ENCODE measurements at regions not wholly inside any gene's neighbourhood (a gene's known extent, or its start where the extent isn't known, plus 50 kb on each side); places are given as distances from the start of the nearest gene placed in this dataset.

DNA sequence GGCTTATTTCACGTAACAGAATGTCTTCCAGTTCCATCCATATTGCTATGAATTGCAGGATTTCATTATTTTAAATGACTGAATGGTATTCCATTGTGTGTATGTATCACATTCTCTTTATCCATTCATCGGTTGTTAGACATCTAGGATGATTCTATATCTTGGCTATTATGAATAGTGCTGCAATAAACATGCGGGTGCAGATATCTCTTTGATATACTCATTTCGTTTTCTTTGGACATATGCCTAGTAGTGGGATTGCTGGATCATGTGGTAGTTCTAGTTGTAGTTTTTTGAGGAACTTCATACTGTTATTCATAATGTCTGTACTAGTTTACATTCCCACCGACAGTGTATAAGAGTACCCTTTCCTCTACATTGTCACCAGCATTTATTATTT lies 460.5 kb downstream of the MAN2A1 start:
- no peak for DNase-seq

GRCh38 chr5:110159202-110159601 lies 469.5 kb downstream of the MAN2A1 start:
- no peak for DNase-seq

- DNase-seq, result no peak
Measured at GRCh38 chr5:110161162-110161561, 471.4 kb downstream of the MAN2A1 start.

DNA sequence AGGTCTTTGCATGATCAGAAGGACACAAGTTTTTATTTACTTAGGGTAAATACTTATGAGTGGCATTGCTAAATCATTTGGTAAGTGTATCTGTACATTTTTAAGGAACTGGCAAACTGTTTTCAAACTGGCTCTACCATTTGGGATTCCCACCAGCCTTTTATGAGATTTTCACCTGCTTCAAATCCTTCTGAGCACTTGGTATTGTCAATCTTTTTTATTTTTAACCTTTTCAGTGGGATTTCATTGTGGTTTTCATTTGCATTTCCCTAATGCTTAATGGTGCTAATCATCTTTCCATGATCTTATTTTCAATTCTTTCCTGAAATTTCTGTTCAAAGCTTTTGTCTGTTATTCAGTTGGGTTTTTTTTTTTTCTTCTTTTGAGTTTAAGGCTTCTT lies 475.6 kb downstream of the MAN2A1 start:
- no peak for DNase-seq

- no peak for DNase-seq
Measured at GRCh38 chr5:110167384-110167783, 477.7 kb downstream of the MAN2A1 start.

DNA sequence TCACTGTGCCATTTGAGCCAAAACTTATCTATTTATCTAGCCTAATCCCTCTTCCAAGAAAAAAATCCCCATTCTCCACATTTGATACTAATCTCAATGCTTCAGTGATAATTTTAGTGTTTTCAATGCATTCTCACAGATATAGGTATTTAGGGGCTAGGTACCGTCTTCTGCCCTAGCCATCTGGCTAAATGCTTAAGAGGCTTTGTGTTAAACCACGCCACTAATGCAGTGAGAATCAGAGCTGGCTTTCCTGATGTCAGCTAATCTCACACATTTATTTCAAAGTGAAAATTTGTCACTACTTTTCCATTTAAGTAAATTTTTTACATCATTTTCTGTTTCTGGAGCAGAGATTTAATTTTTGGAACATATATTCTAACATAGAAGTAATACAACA lies 479.7 kb downstream of the MAN2A1 start:
- DNase-seq, result no peak

- DNase-seq, result no peak
Measured at GRCh38 chr5:110177729-110178128, 488.0 kb downstream of the MAN2A1 start.

- DNase-seq, result no peak
Measured at GRCh38 chr5:110179321-110179720, 489.6 kb downstream of the MAN2A1 start.

DNA sequence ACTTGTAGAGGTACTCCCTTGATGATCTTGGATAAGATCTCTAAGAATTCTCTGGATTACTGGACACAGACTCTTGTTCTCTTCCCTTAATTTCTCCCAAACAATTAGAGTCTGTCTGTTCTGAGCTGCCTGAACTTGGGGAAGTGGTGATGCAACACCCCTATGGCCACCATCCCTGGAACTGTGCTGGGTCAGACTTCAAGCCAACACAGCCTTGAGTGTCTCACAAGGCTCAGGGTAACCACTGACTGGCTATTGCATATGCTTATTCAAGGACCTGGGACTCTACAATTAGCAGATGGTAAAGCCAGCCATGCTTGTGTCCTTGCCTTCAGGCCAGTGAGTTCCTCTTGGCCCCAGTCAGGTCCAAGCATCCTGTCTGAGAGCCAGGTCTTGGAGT lies 504.5 kb downstream of the MAN2A1 start:
- no peak for DNase-seq

- no peak for DNase-seq
Measured at GRCh38 chr5:110195288-110195687, 505.6 kb downstream of the MAN2A1 start.

- no peak for DNase-seq
Measured at GRCh38 chr5:110201791-110202190, 512.1 kb downstream of the MAN2A1 start.

DNA sequence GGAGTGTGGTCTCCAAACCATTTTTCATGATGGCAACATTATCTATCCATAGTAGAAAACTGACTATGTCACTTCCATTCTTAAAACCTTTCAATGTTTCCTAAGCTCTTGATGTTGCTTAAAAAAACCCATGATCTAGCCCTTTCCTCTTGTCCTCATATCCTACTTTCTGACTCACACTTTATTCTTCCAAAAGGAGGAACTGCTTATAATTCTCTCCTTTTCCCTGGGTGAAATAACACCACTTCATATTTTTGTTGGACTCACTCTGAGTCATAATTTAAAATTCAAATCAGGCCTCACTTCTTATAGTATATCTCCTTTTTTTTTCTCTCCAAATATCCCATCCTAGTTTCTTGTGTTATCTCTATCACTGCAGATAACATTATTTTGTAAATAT lies 513.9 kb downstream of the MAN2A1 start:
- no peak for DNase-seq

GRCh38 chr5:110209401-110209800 lies 517.1 kb downstream of the TMEM232 start:
- no peak for DNase-seq

GRCh38 chr5:110218981-110219380 lies 507.5 kb downstream of the TMEM232 start:
- no peak for DNase-seq

DNA sequence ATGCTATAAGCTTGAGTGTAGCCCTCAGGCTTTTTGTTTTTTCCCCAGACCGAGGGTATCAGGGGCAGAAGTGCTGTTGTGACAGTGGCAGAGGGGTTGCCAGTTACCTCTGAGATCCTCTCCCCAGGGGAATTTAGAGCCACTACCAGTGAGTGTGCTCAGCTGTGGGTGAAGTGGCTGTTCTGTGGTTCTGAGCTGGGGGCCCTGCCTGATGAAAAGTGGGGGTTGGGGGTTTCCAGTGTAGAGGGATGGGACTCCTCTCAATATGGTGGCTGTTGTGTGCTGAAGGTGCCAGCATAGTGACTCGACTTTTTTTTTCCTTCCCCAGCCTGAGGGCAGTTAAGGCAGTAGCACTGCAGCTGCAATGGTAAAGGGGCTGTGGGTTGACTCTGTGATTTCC lies 506.7 kb downstream of the TMEM232 start:
- no peak for DNase-seq

- no peak for DNase-seq
Measured at GRCh38 chr5:110221036-110221435, 505.4 kb downstream of the TMEM232 start.

- DNase-seq, result no peak
Measured at GRCh38 chr5:110224050-110224449, 502.4 kb downstream of the TMEM232 start.

- DNase-seq, result no peak
Measured at GRCh38 chr5:110225949-110226348, 500.5 kb downstream of the TMEM232 start.

DNA sequence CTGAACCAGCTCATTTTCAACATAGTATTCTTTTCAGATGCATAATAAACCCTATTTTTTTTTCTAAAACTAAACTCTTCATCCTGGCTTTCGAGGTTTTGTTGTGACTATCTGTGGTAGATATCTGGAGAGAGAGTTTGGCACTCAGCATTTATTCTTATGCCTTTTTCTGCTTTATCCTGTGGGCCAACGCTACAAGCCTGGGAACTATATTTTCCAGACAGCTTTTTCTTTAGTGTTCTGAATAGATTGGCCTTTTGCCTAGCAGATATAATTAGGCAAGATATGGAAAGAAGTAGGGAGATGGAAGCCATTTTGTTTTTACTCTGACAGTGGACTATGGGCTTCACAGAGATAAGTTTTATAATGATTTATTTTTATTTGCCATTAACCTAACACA lies 486.7 kb downstream of the TMEM232 start:
- no peak for DNase-seq

GRCh38 chr5:110242950-110243349 lies 483.5 kb downstream of the TMEM232 start:
- no peak for DNase-seq

GRCh38 chr5:110248921-110249320 lies 477.6 kb downstream of the TMEM232 start:
- no peak for DNase-seq

DNA sequence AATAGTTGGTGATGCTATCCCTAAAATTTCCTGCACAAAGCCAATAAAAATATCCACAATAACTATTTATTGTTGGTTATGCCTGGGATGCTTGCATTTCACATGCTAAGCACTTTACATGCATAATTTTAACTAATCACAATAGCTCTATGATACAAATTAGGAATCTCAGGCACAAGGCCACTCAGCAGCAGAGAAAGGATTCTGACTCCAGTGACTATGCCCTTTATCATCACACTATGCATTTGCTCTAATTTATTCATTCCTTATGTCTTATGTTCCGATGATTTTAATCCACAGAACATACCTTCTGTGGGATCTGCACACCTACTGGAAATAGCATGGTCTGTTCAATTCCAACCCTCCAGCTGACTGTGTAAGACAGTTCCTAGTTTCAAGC lies 476.1 kb downstream of the TMEM232 start:
- no peak for DNase-seq

DNA sequence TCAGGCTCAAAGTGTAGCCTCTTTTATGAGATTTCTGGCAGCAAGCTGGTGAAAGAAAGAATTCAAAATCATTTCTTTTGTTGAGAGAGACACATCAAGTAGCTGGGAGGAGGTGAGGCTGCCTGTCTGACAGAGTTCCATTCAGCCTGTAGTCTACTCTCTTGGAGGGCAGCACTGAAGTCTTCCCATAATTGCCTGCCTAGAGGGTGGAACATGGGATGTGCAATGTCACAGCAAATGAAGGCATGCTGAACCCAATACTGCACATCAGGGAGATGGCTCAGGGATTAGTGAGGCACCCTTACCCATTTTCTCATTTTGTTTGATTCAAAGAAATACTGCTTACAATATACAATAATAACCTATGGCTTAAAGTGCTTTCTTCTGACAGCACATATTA lies 475.7 kb downstream of the TMEM232 start:
- no peak for DNase-seq

DNA sequence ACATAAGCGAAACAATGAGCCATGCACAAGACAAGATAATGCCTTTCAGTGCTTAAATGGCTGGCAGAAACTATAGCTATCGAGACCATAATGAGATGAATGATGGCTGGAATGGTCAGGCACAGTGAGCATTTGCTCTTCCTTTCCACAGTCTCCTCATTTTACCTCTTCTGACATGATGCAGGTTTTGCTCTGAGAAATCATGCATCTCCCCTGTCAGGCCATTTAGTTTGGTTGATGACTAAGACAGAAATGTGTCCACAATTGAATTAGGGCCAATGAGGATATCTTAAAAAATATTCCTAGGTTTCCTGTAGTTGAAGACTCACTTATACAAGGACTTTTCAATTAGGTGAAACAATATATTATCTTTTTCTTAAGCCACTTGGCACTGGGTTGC lies 475.1 kb downstream of the TMEM232 start:
- no peak for DNase-seq

DNA sequence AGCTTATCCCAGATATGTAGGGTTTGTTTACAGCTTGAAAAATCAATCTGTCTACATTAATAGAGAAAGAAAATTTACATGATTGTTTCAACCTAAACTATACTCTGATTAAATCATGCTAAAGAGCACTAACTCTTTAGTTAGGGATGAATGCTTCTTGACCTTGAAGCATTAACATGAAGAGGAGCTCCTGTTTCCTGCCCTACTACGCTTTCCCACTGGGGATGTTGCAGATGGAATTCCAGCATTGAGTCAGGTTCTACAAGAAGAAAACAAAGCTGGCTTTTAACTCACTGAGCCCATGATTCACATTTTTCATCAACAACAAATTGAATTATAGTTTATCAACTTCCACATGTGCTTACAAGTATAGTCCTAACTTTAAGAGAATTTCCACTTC lies 471.3 kb downstream of the TMEM232 start:
- no peak for DNase-seq

GRCh38 chr5:110256298-110256697 lies 470.2 kb downstream of the TMEM232 start:
- DNase-seq, result no peak
